CD4-positive, alpha-beta T cell treated with Interferon gamma for 1 hour (primary cell): ENCODE measurements at regions not wholly inside any gene's neighbourhood (a gene's known extent, or its start where the extent isn't known, plus 50 kb on each side); places are given as distances from the start of the nearest gene placed in this dataset.

Experiments
- DNase-seq: peaks from one replicate; pipeline ENCODE4 v3.0.0-alpha.2; 2020

DNA sequence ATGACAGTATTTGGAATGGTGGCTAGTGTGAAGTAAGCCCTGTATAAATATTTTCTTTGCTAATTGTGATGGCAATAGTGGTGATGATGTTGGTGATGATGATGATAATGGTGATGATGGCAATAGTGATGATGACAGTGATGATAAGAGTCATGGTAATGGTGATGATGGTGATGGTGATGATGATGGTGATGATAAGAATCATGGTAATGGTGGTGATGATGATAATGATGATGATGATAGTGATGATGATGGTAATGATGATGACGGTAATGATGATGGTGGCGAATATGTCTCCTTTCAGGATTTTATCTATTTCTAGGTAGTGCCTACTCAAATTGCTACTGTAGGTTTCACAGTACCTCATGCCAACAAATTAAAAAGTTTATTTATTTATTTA lies 205.4 kb downstream of the GALR1 start:
- no peak for DNase-seq

GRCh38 chr18:77457681-77458080 lies 208.0 kb downstream of the GALR1 start:
- DNase-seq: no peak

GRCh38 chr18:77461062-77461688 lies 211.5 kb downstream of the GALR1 start:
- no peak for DNase-seq

- DNase-seq: no peak
These were observed 215.3 kb downstream of the GALR1 start for GRCh38 chr18:77464917-77465316.

DNA sequence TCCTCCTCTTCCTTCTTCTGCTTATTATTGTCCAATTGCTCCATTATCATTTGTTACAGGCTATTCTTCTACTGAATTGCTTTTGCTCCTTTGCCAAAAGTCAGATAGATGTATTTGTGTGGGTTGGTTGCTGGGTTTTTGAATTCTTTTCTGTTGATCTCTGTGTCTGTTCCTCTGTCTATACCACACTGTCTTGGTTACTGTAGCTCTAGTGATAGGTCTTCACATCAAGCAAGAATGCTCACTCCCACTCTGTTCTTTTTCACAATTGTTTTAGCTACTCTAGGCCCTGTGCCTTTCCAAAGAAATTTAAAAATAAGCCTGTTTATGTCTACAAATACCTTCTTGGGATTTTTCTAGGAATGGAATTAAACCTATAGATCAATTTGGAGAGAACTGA lies 217.2 kb downstream of the GALR1 start:
- no peak for DNase-seq

DNA sequence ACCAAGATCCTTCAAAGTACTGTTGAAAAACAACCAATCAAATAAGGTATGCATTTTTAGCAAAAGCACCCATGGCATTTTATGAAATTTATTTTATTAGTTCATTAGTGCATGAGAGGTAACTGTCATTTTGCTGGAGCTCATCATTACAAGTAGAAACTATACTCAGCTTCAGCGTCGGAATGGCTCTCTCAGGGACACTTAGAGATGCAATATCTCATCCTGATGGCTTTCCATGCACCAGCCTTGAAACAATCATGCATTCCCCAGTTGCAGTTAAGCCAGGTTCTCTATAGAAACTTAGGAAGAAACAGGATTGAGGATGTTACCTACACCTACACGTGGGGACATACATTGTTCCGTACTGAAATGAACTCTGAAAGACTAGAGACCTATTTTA lies 219.5 kb downstream of the GALR1 start:
- DNase-seq: no peak

GRCh38 chr18:77470569-77471413 lies 221.1 kb downstream of the GALR1 start:
- DNase-seq: no peak

GRCh38 chr18:77472509-77472908 lies 222.9 kb downstream of the GALR1 start:
- DNase-seq: no peak

- DNase-seq: no peak
These were observed 229.2 kb downstream of the GALR1 start for GRCh38 chr18:77478646-77479442.

DNA sequence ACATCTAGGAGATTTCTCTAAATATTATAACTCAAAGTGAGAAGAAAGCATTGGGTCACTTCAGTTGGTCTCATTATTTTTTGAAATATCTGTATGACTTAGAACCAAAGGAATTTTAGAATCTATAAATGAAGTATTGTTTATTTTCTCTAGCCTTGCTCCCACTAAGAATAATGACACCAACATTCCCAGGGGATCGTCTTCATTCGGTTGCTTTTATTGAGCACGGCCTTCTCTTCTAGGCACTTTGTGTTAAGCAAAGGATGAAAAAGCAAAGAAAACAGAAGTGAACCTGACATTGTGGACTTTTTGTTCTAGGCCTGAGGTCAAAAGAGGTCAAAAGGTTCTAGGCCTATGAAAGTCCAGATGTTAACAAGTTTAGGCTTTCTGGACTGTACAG lies 231.9 kb downstream of the GALR1 start:
- no peak for DNase-seq

DNA sequence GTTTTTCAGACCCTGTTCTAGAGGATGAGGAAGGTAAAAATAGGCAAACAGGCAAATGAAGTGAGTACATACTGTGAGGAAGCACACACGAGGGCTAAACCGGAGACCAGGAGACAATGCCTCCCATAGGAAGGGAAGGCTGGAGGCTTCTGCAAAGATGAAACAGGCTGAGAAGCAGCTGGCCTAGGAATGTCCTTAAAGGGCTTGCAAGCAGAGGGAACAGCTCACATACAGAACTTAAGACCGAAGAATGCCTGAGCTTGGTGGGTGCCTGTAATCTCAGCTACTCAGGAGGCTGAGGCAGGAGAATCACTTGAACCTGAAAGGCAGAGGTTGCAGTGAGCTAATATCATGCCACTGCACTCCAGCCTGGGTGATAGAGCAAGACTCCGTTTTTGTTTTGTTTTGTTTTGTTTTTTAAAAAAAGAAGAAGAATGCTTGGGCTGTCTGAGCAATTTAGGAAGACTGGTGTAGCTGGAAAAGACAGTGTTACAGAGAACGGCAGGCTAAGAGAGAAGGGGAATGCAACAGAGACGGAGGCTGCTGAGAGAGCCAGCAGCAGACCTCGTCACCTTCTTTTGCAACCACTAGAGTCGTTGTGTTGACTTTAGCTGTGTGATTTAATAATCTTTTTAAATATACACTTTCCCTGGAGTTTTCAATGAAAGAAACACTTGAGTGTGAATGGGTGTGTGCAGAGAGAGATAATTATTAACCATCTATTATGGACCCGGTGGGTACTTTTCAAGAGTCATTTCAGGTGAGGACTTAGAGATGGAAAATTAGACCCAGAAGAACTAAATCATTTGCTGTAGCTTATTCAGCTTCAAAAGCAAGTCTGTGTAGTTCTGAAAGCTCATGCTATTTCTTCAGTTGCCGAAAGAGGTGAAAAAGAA lies 232.8 kb downstream of the GALR1 start:
- no peak for DNase-seq

DNA sequence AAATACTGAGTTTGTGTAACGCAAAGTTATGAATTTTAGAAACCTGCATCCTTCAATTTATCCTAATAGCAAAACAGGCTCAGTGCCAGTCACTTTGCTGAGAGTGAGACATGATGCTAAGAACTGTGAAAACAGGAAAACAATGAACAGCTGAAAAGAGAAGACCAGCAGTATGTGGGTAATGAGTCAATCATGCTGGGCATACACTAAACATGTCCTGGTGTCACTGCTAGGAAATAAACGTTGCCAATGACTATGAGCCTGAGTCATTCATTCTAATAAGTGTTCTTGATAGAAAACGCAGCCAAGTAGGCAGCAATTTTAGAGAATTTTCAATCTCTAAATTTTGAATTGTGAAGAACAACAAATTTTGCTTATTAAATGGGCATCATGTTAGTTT lies 237.3 kb downstream of the GALR1 start:
- no peak for DNase-seq

GRCh38 chr18:77487951-77488740 lies 238.5 kb downstream of the GALR1 start:
- DNase-seq: no peak

- no peak for DNase-seq
These were observed 245.4 kb downstream of the GALR1 start for GRCh38 chr18:77495079-77495478.

- no peak for DNase-seq
These were observed 246.5 kb downstream of the GALR1 start for GRCh38 chr18:77495982-77496690.

GRCh38 chr18:77501266-77501665 lies 251.6 kb downstream of the GALR1 start:
- DNase-seq: no peak

DNA sequence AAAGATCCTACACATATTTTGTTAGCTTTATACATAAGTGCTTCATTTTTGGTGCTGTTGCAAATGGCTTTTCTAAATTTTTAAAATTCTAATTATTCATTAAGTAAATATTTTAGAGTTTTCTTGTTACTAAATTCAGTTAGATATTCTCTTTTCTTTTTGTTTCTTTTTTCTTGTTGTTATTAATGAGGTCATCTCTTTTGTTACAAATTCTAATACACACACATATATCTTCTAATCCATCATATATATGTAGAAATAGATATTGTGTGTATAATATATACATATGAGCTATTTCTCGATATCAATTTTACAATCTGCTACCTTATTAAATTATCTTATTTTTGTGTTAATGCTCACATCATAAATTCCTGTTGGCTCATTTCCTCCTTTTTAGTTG lies 255.9 kb downstream of the GALR1 start:
- DNase-seq: no peak

- no peak for DNase-seq
These were observed 262.5 kb downstream of the GALR1 start for GRCh38 chr18:77512152-77512551.

GRCh38 chr18:77517901-77518300 lies 268.3 kb downstream of the GALR1 start:
- DNase-seq: no peak

- no peak for DNase-seq
These were observed 271.1 kb downstream of the GALR1 start for GRCh38 chr18:77520767-77521166.

- DNase-seq: no peak
These were observed 272.5 kb downstream of the GALR1 start for GRCh38 chr18:77522051-77522675.
